NCI-H2196 (cell line): ENCODE measurements at regions not wholly inside any gene's neighbourhood (a gene's known extent, or its start where the extent isn't known, plus 50 kb on each side); places are given as distances from the start of the nearest gene placed in this dataset.
"Not testable (repeated sequence)": the region's sequence is repeated elsewhere in the genome, so short reads cannot be mapped to it uniquely, and the experiment has no call there.

Experiments
- DNase-seq: peaks from one replicate; lab custom pipeline; 2025; ENCODE audit not compliant: unreplicated experiment; lab: John Stamatoyannopoulos, UW

GRCh38 chr6:21708320-21708580 is 114.7 kb downstream of the SOX4 start:
- DNase-seq, result no peak

- no peak for DNase-seq
Observed at GRCh38 chr6:21710216-21710615, 116.7 kb downstream of the SOX4 start.

- no peak for DNase-seq
Observed at GRCh38 chr6:21710908-21711627, 117.5 kb downstream of the SOX4 start.

DNA sequence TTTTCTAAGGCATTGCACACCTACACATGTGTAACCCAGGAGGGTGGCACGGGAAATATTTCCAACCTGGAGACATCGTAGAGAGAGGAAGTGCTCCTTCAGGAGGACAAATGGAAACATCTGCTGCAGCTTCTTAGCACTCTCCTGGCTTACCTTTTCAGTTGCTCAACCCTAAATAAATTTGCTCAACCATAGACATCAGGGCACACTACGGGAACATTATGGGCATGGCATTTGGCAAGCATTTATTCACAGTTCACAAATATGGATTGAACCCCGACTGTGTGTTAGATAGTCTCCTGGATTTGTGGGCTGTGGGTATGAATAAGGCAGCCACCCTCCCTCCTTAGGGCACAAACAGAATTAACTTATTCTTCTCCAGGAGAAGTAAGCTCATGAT is 118.7 kb downstream of the SOX4 start:
- no peak for DNase-seq

- DNase-seq, result no peak
Observed at GRCh38 chr6:21713481-21713880, 119.9 kb downstream of the SOX4 start.

DNA sequence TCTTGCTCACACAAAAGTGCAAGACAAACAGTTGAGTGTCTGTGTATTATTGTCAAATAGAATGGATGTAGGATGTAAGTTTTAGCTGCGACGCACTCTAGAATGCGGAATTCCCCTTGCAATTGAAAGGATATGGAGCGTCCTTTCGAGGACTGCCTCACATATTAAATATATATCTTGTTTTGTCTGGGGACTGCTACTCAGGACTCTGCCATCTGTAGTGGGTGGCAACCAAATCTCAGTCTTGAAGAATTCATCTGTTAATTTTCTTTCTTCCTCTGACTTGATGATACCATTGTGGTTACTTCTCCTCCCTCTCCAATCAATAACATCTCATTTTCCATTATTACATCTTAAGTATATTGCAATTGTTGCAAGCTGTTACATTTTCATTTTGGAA is 121.6 kb downstream of the SOX4 start:
- DNase-seq, result no peak

- no peak for DNase-seq
Observed at GRCh38 chr6:21722510-21722909, 129.0 kb downstream of the SOX4 start.

GRCh38 chr6:21726676-21727075 is 133.1 kb downstream of the SOX4 start:
- DNase-seq, result no peak

DNA sequence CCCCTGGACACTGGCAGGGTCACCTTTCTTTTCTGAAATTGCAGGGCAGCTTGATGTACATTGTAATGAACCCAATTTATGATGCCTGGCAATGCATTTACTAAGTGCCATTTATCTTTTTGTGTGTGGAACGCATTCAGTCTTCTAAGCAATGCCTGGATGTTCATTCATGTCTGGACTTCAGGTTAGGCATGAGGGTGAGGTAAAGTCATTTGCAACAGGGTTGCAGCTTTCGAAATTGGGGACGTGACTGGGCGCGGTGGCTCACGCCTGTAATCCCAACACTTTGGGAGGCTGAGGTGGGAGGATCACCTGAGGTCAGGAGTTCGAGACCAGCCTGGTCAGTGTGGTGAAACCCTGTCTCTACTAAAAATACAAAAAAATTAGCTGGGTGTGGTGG is 134.6 kb downstream of the SOX4 start:
- no peak for DNase-seq

- DNase-seq, result no peak
Observed at GRCh38 chr6:21729431-21729830, 135.9 kb downstream of the SOX4 start.

GRCh38 chr6:21730533-21730932 is 137.0 kb downstream of the SOX4 start:
- DNase-seq, result no peak

DNA sequence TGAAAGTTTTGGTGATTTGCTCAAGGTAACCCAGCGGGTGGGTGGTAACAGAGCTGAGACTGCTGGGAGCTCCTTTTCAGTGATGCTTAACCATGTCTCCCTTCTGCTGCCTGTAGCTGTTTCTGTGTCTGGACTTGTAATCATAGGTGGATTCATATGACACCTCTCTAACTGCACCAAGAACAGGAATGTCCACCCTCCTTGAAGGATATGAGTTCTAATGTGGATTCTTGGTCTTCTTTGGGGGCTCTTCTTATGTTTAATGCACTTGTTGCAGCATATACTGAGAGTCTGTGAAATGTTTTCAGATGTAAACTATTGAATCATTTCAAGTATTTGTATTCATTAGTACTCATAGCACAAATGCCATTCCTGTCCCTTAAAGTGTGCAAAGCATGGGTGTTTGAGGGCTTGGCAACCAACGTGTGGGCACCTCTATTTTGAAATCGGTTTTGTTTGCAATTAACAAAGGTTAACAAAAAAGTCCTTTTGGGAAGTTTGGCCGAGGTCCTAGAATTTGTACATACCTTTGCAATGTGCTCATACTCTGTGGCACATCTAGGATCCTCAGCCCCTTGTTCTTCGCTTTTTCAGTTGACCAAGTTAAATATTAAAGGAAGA is 138.0 kb downstream of the SOX4 start:
- DNase-seq, result peak; percentile 25

DNA sequence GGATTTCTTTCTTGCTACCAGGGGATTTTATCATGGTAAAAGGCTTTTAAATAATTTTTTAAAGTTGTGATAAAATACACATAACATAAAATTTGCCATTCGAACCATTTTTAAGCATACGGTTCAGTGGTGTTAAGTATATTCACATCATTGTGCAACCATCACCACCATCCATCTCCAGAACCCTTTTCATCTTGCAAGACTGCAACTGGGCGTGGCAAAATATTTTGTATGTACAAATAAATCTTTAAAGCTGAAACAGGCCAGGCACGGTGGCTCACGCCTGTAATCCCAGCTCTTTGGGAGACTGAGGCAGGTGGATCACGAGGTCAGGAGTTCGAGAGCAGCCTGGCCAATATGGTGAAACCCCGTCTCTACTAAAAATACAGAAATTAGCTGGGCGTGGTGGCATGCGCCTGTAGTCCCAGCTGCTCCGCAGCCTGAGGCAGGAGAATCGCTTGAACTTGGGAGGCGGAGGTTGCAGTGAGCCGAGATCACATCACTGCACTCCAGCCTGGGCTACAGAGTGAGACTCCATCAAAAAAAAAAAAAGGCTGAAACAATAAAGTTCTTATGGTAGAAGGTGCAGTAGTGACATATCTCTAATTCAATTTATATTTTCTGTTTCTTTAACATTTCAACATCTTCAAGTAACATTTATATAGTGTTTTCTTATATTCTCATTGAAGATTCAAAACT is 138.6 kb downstream of the SOX4 start:
- not testable (repeated sequence) for DNase-seq

- no peak for DNase-seq
Observed at GRCh38 chr6:21732731-21733130, 139.2 kb downstream of the SOX4 start.

- DNase-seq, result no peak
Observed at GRCh38 chr6:21733311-21733710, 139.8 kb downstream of the SOX4 start.

GRCh38 chr6:21734204-21734603 is 140.7 kb downstream of the SOX4 start:
- no peak for DNase-seq

DNA sequence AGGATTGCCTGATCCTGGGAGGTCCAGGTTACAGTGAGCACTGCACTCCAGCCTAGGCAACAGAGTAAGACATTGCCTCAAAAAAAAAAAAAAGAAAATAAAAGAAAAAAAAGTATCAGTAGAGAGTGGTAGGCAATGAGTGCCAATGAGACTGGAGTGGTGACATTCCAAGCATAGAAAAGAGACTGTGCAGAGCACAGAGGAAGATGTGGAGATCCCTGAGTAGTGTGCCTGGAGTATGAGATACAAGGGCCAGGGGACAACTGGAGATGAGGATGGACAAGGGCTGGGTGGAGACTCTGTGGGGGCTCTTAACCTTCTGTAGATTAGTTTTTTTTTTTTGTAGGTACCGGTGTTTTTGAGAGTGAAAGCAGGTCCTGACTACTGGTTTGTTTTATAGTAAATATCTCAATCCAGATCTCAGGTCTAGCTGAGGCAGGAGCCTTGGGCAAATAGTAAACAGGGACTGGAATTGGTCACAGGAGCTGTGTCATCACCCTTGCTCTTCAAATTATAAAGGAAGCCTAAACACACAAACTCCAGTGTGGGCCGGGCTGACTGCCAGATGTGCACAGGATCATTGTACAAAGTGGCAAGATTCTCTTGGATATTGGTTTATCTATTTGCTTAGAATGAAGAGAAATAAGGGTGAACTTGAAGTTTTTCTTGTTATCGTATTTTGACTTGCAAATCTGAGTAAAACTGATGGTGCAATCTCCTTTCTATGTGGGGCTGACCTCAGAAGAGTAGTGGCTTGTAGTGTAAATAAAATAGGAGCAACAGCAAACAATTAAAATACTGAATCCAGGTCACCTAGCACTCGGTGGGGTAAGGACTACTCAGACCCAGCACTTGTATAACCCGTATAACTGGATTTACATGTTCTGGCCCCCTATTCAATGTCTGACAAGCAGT is 144.9 kb downstream of the SOX4 start:
- peak; percentile 43 for DNase-seq

DNA sequence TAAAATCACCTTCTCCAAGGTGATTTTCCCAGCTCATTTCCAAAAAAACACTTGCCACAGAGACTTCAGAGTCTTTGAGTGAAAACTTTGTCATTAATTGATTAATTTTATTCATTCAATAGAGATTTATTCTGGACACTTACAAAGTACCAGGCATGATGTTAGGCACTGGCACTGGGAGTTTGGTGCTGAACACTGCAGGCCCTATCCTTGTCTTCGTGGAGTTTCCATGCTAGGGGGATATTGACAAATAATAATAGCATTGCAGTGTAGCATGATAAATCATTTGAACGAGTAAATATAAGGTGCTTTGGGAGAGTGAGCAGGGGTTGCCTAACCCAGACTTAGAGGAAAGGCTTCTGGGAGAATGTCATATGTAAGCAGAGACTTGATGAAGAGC is 145.7 kb downstream of the SOX4 start:
- DNase-seq, result no peak

GRCh38 chr6:21739838-21740237 is 146.3 kb downstream of the SOX4 start:
- DNase-seq, result no peak

DNA sequence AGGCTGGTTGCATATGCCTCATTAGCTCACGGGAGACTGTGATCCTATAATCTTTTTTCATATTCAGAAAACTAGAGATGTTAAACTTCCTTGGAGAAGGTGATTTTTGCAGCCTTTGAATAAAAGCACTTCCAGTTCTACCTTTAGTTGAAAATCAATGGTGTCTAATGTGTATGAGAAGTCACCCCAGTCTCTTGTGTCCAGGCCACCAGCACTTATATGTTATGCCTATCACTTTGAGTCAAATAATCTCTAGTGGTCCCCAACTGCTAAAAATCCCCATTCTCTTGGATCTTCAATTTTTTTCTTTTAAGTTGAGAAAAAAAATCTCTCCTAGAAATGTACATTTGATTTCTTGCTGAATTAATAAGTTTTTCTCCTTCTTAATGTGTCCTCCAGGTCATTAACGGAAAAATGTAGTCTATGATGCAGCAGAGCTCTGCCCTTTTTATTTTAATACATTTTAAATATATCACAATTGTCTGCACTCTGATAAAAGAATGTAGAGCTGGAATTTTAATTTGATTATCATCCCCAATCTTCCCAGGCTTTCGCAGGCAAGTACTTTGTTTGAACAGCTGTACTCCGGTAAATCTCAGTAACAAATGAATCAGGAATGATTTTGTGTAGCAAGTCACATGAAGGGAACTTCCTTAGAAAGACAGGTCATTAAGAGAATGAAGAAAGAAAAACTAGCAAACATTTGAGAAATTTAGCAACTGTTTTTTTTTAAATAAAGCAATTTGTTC is 147.0 kb downstream of the SOX4 start:
- DNase-seq, result no peak
